Stomach (tissue), 8 donors: ENCODE measurements at regions not wholly inside any gene's neighbourhood (a gene's known extent, or its start where the extent isn't known, plus 50 kb on each side); places are given as distances from the start of the nearest gene placed in this dataset.

Experiments used
- DNase-seq, 2 donors: peaks; one replicate each; pipeline versions ENCODE4 v3.0.0 to v3.0.0-alpha.2; 2013 to 2019
- H3K27ac ChIP-seq, 5 donors: fragments of 200-600 bp in 4 of 5; sonication (generic) in 4 of 5; one replicate each; pipeline ENCODE4 v1.5.1; 2013 to 2019; ENCODE audit warnings: mild to moderate bottlenecking in 1 of 5, moderate library complexity in 1 of 5
- H3K27me3 ChIP-seq, 3 donors: fragments of 200-600 bp; sonication (generic); one replicate each; pipeline ENCODE4 v1.5.1; 2017 to 2019; ENCODE audit warnings: mixed run types in 1 of 3
- H3K36me3 ChIP-seq, 4 donors: fragments of 200-600 bp; sonication (generic); 1 replicate in 3 of 4; 2 replicates in 1 of 4; pipeline ENCODE4 v1.5.1; 2016 to 2019
- H3K4me1 ChIP-seq, 4 donors: fragments of 200-600 bp; sonication (generic); one replicate each; pipeline ENCODE4 v1.5.1; 2016 to 2019
- H3K4me3 ChIP-seq, 4 donors: fragments of 200-600 bp; sonication (generic) in 3 of 4; one replicate each; pipeline ENCODE4 v1.5.1; 2016 to 2019; ENCODE audit warnings: mild to moderate bottlenecking in 1 of 4
- H3K9me3 ChIP-seq, 4 donors: fragments of 200-600 bp; sonication (generic); one replicate each; pipeline ENCODE4 v1.5.1; 2016 to 2019
- EP300 ChIP-seq: sonication (generic); formaldehyde crosslinking; IDR thresholded peaks from one replicate; pipeline ENCODE4 v1.6.1; 2017; ENCODE audit warnings: antibody characterized with exemption
- POLR2A ChIP-seq, 4 donors: fragments of 450-650 bp; IDR thresholded peaks; one replicate each; pipeline ENCODE4 v1.6.1; 2016; ENCODE audit warnings: antibody characterized with exemption in 4 of 4, control low read depth in 2 of 4, mild to moderate bottlenecking in 1 of 4, moderate library complexity in 1 of 4
- POLR2AphosphoS5 ChIP-seq, 3 donors: sonication (generic); formaldehyde crosslinking; IDR thresholded peaks; one replicate each; pipeline ENCODE4 v1.6.1; 2016; ENCODE audit warnings: antibody characterized with exemption in 3 of 3
- WGBS, 5 donors: extraction: QIAGEN DNeasy Blood & Tissue Kit in 3 of 5; methylation state at CpG; one replicate each; pipeline versions ENCODE4 v1.1.5 to v1.1.7; 2013 to 2018; 5-methylcytosine and 5-hydroxymethylcytosine counted together
- intact Hi-C: fragments of 100-400 bp; cut with DNase I; formaldehyde crosslinking; loops from one replicate; pipeline ENCODE4 v1.15.1; 2023; ENCODE audit warnings: low total_unique reads
- TF ChIP-seq, protein P1 (sequence below), 7 experiments: fragments of 450-650 bp in 4 of 7; fragments of 200-600 bp in 3 of 7; sonication (generic) in 3 of 7; IDR thresholded peaks; one replicate each; pipeline ENCODE4 v1.5.1; 2016 to 2019; ENCODE audit warnings: antibody characterized with exemption in 7 of 7, control low read depth in 2 of 7, mild to moderate bottlenecking in 1 of 7
- donor health status: healthy with polysubstance abuse.
- donor health status: Bipolar disorder and iron deficiency.
- donor health status: healthy.

- TF ChIP-seq, protein P1, sequence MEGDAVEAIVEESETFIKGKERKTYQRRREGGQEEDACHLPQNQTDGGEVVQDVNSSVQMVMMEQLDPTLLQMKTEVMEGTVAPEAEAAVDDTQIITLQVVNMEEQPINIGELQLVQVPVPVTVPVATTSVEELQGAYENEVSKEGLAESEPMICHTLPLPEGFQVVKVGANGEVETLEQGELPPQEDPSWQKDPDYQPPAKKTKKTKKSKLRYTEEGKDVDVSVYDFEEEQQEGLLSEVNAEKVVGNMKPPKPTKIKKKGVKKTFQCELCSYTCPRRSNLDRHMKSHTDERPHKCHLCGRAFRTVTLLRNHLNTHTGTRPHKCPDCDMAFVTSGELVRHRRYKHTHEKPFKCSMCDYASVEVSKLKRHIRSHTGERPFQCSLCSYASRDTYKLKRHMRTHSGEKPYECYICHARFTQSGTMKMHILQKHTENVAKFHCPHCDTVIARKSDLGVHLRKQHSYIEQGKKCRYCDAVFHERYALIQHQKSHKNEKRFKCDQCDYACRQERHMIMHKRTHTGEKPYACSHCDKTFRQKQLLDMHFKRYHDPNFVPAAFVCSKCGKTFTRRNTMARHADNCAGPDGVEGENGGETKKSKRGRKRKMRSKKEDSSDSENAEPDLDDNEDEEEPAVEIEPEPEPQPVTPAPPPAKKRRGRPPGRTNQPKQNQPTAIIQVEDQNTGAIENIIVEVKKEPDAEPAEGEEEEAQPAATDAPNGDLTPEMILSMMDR (IDR thresholded peaks at IDR 0.05), result no peak
- TF ChIP-seq POLR2A (IDR thresholded peaks at IDR 0.05) (no peak), POLR2AphosphoS5 (IDR thresholded peaks at IDR 0.05) (no peak), EP300 (no peak)
- intact Hi-C loops, result no loop called here
- WGBS, 5 donors, result 34 to 63% (median 50%) methylated on average over 2 to 3 of the region's 3 CpGs
- Histone ChIP-seq H3K4me1 (no peaks in the 10 kb centered on the region), H3K27ac (no peak overlapping the region), H3K4me3 (no peak overlapping the region), H3K9me3 (peaks cover 0 to 9% (median 0%) of the 10 kb centered on the region in 4 donors), H3K27me3 (peaks cover 0 to 12% (median 0%) of the 10 kb centered on the region in 3 donors), H3K36me3 (no peaks in the 10 kb centered on the region)
- DNase-seq, result no peak
Measured at GRCh38 chr10:120347644-120348043, 109.4 kb upstream of the PLPP4 start.

DNA sequence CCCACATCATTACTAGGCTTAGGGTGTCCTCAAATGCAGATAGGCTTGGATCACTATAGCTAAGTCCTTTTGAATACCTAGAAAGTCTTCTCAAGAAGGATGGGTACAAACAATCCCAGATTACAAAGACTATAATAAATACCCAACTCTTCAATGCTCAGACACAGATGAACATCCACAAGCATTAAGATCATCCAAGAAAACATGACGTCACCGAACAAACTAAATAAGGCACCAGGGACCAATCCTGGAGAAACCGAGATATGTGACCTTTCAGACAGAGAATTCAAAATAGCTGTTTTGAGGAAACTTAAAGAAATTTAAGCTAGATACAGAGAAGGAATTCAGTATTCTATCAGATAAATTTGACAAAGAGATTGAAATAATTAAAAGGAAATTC, 108.0 kb upstream of the PLPP4 start:
- 91 to 98% (median 95%) methylated on average over 3 of the region's 3 CpGs for WGBS, 5 donors
- no peaks in the 10 kb centered on the region for H3K4me1 ChIP-seq
- H3K9me3 ChIP-seq, result peaks cover 0 to 9% (median 0%) of the 10 kb centered on the region in 4 donors
- TF ChIP-seq, protein P1 (IDR thresholded peaks at IDR 0.05), result no peak
- no peak for TF ChIP-seq EP300
- TF ChIP-seq POLR2AphosphoS5 (IDR thresholded peaks at IDR 0.05), result no peak
- TF ChIP-seq POLR2A (IDR thresholded peaks at IDR 0.05), result no peak
- no peak for DNase-seq
- H3K27ac ChIP-seq, result no peak overlapping the region
- intact Hi-C loops, result no loop called here
- no peak overlapping the region for H3K4me3 ChIP-seq
- peaks cover 0 to 12% (median 0%) of the 10 kb centered on the region in 3 donors for H3K27me3 ChIP-seq
- H3K36me3 ChIP-seq, result no peaks in the 10 kb centered on the region

GRCh38 chr10:120355425-120355824, 101.6 kb upstream of the PLPP4 start:
- no peak overlapping the region for H3K27ac ChIP-seq
- H3K36me3 ChIP-seq, result no peaks in the 10 kb centered on the region
- DNase-seq, result no peak
- 84 to 97% (median 89%) methylated on average over 2 of the region's 2 CpGs for WGBS, 5 donors
- TF ChIP-seq, protein P1 (IDR thresholded peaks at IDR 0.05), result no peak
- no peak for TF ChIP-seq POLR2A (IDR thresholded peaks at IDR 0.05)
- H3K4me1 ChIP-seq, result no peaks in the 10 kb centered on the region
- intact Hi-C loops, result no loop called here
- H3K4me3 ChIP-seq, result no peak overlapping the region
- no peaks in the 10 kb centered on the region for H3K27me3 ChIP-seq
- H3K9me3 ChIP-seq, result peaks cover 0 to 9% (median 0%) of the 10 kb centered on the region in 4 donors

DNA sequence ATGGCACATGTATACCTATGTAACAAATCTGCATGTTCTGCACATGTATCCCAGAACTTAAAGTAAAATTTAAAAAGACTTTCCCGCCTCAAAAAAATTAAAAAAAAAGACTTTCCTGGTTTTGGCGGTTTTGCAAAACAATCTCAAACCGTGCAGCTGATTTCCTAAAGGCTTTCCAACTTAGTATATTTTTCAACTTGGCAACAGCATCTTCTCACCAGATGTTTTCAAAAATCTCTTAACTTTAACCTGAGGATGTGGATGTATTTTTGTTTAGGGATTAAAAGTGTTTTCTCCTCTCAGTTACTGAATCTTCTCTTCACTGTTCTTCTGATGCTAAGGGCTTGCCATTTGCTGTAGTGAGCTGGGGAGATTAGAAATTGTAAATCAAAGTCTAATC, 96.5 kb upstream of the PLPP4 start:
- WGBS, 5 donors, result 57 to 77% (median 70%) methylated on average over 3 of the region's 3 CpGs
- Histone ChIP-seq H3K36me3 (no peaks in the 10 kb centered on the region), H3K4me1 (no peaks in the 10 kb centered on the region), H3K9me3 (no peaks in the 10 kb centered on the region), H3K27ac (no peak overlapping the region), H3K27me3 (peaks cover 0 to 8% (median 0%) of the 10 kb centered on the region in 3 donors), H3K4me3 (no peak overlapping the region)
- TF ChIP-seq, protein P1 (IDR thresholded peaks at IDR 0.05), result no peak
- TF ChIP-seq POLR2AphosphoS5 (IDR thresholded peaks at IDR 0.05) (no peak), POLR2A (IDR thresholded peaks at IDR 0.05) (no peak), EP300 (no peak)
- intact Hi-C loops, result no loop called here
- DNase-seq, result no peak
